ENCODE measurements at regions not wholly inside any gene's neighbourhood (a gene's known extent, or its start where the extent isn't known, plus 50 kb on each side); places are given as distances from the start of the nearest gene placed in this dataset.

DNA sequence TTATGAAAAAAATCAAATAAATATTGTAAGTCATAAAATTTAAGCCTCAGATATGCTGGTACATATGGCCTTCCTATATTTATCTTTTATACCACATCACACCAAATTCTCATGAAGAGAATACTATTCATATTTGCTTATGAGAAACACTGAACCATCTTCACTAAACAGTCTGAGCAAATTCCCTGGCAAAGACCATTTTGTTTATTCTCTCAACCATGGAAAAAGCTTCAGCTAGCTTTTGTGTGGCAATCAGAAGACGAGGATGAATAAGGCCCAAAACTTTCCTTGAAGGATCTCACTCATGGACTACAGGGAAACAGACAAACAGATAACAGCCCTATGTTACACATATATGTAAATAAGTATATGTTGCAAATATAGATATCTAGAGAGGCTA, 252.1 kb downstream of the TMX3 start:
- intact Hi-C loops (cut with micrococcal nuclease) = no loop called here
- TF ChIP-seq, protein P1, sequence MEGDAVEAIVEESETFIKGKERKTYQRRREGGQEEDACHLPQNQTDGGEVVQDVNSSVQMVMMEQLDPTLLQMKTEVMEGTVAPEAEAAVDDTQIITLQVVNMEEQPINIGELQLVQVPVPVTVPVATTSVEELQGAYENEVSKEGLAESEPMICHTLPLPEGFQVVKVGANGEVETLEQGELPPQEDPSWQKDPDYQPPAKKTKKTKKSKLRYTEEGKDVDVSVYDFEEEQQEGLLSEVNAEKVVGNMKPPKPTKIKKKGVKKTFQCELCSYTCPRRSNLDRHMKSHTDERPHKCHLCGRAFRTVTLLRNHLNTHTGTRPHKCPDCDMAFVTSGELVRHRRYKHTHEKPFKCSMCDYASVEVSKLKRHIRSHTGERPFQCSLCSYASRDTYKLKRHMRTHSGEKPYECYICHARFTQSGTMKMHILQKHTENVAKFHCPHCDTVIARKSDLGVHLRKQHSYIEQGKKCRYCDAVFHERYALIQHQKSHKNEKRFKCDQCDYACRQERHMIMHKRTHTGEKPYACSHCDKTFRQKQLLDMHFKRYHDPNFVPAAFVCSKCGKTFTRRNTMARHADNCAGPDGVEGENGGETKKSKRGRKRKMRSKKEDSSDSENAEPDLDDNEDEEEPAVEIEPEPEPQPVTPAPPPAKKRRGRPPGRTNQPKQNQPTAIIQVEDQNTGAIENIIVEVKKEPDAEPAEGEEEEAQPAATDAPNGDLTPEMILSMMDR (IDR thresholded peaks at IDR 0.05; ENCODE audit: borderline replicate concordance) = no peak
- Histone ChIP-seq H3K4me1 (no peaks in the 10 kb centered on the region), H3K27me3 (ENCODE audit: low read depth) (no peaks in the 10 kb centered on the region), H3K27ac (replicated peaks) (no peak overlapping the region), H3K9me3 (replicated peaks) (no peaks in the 10 kb centered on the region), H3K36me3 (no peaks in the 10 kb centered on the region), H3K4me3 (no peak overlapping the region)
- DNase-seq = no peak

DNA sequence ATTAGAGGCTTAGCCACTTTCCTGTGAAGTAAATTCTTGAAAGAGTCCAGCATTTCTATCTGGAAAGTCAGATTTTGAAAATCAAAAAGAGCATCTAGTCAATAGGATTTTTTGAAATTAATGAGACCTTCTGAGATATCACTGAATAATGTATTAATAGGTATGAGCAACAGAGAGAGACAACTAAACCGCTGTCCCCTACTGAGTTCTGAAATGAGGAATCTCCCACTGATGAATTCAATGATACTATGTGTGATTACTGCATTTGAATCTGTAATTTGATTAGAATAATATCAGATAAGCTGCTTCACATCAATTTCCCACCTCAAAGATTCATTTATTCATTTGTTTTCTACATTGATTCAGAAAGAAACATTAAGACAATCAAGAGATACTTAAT, 252.8 kb downstream of the TMX3 start:
- no peak for DNase-seq
- intact Hi-C loops (cut with micrococcal nuclease) = no loop called here
- TF ChIP-seq, protein P1 (IDR thresholded peaks at IDR 0.05; ENCODE audit: borderline replicate concordance) = no peak
- Histone ChIP-seq H3K27ac (replicated peaks) (no peak overlapping the region), H3K27me3 (ENCODE audit: low read depth) (no peaks in the 10 kb centered on the region), H3K4me3 (no peak overlapping the region), H3K36me3 (no peaks in the 10 kb centered on the region), H3K9me3 (replicated peaks) (no peaks in the 10 kb centered on the region), H3K4me1 (no peaks in the 10 kb centered on the region)

DNA sequence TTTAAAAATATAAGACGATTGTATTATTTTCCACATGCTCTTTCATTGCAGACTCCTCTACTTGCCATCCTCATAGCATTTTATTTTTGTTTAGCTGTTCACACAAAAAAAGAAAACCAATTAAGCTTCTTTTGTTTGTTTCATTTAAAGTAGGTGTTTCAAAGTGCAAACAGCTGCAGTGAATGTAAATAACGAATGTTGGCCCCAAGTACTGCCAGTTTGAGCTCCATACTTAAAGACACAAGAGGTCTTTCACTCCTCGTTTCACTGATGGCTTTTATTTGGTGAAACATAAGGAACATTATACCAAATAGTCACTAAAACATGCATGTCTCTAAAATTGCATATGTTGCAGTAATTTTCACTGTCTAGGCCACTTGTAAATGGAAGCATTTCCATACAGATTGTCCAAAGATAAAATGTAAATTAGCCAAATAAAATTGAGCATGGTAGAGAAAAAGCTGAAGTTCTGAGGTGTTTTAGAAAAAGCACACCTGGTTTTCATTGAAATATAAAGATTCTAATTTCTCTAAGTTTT, 253.4 kb downstream of the TMX3 start:
- intact Hi-C loops (cut with micrococcal nuclease) = no loop called here
- H3K27me3 ChIP-seq (ENCODE audit: low read depth) = no peaks in the 10 kb centered on the region
- H3K4me3 ChIP-seq = no peak overlapping the region
- H3K4me1 ChIP-seq = no peaks in the 10 kb centered on the region
- no peaks in the 10 kb centered on the region for H3K36me3 ChIP-seq
- no peak overlapping the region for H3K27ac ChIP-seq (replicated peaks)
- TF ChIP-seq, protein P1 (IDR thresholded peaks at IDR 0.05; ENCODE audit: borderline replicate concordance) = no peak
- no peak for DNase-seq
- H3K9me3 ChIP-seq (replicated peaks) = no peaks in the 10 kb centered on the region

DNA sequence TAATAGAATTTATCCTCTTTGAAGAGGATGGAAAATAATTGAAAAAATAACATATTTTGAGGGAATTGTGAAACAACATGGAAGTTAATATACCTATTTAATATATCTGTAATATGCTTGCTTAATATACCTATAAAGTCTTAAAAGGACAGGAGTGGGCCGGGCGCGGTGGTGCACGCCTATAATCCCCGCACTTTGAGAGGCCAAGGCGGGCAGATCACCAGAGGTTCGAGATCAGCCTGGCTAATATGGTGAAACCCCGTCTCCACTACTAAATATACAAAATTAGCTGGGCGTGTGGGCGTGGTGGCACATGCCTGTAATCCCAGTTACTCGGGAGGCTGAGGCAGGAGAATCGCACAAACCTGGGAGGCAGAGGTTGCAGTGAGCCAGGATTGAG, 254.9 kb downstream of the TMX3 start:
- TF ChIP-seq, protein P1 (IDR thresholded peaks at IDR 0.05; ENCODE audit: borderline replicate concordance) = no peak
- no peaks in the 10 kb centered on the region for H3K4me1 ChIP-seq
- DNase-seq = no peak
- intact Hi-C loops (cut with micrococcal nuclease) = no loop called here
- no peak overlapping the region for H3K4me3 ChIP-seq
- no peak overlapping the region for H3K27ac ChIP-seq (replicated peaks)
- no peaks in the 10 kb centered on the region for H3K36me3 ChIP-seq
- H3K27me3 ChIP-seq (ENCODE audit: low read depth) = no peaks in the 10 kb centered on the region
- peaks cover 10% of the 10 kb centered on the region for H3K9me3 ChIP-seq (replicated peaks)

DNA sequence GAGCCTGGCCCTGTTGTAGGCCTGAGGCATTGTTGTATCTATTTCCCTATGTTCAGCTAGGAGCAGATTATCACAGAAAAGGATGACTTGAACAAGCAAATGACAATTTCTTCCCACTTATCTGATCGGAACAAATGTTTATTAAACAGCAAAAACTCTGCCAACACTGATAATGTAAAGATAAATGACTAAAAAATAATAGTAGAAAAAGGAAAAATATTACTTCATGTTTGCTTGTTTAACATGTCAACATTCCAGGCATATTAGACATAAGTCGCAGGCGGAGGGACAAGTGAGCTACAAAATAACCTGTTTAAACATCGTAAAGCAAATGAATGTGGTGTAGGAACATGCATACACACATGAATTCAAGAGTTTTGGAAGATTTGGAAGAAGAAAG, 257.9 kb downstream of the TMX3 start:
- Histone ChIP-seq H3K27me3 (ENCODE audit: low read depth) (no peaks in the 10 kb centered on the region), H3K4me3 (no peak overlapping the region), H3K4me1 (no peaks in the 10 kb centered on the region), H3K27ac (replicated peaks) (no peak overlapping the region), H3K36me3 (no peaks in the 10 kb centered on the region), H3K9me3 (replicated peaks) (peaks cover 34% of the 10 kb centered on the region)
- intact Hi-C loops (cut with micrococcal nuclease) = no loop called here
- DNase-seq = no peak
- TF ChIP-seq, protein P1 (IDR thresholded peaks at IDR 0.05; ENCODE audit: borderline replicate concordance) = no peak

DNA sequence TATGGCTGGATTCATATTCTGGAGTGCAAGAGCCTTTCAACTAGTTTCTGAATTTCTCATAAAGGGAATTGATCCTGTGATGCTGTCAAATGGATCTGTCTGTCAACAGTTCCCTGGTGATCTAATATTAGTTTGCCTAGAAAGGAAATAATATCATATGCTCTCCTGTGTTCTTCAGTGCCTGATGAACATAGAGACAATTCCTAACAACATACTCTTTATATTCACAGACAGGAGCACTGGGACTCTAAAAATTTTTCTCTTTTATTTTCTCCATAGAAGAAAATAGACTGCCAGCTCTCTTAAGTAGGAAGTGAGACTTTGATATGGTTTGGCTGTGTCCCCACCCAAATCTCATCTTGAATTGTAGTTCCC, 259.7 kb downstream of the TMX3 start:
- intact Hi-C loops (cut with micrococcal nuclease) = no loop called here
- DNase-seq = no peak
- H3K27ac ChIP-seq (replicated peaks) = no peak overlapping the region
- TF ChIP-seq, protein P1 (IDR thresholded peaks at IDR 0.05; ENCODE audit: borderline replicate concordance) = no peak
- no peaks in the 10 kb centered on the region for H3K27me3 ChIP-seq (ENCODE audit: low read depth)
- no peaks in the 10 kb centered on the region for H3K4me1 ChIP-seq
- H3K36me3 ChIP-seq = no peaks in the 10 kb centered on the region
- no peak overlapping the region for H3K4me3 ChIP-seq
- peaks cover 34% of the 10 kb centered on the region for H3K9me3 ChIP-seq (replicated peaks)
